GM03348 (cell line): ENCODE measurements at regions not wholly inside any gene's neighbourhood (a gene's known extent, or its start where the extent isn't known, plus 50 kb on each side); places are given as distances from the start of the nearest gene placed in this dataset.

Experiments
- DNase-seq: peaks from one replicate; pipeline ENCODE4 v3.0.0; 2012; ENCODE audit warnings: low spot score

DNA sequence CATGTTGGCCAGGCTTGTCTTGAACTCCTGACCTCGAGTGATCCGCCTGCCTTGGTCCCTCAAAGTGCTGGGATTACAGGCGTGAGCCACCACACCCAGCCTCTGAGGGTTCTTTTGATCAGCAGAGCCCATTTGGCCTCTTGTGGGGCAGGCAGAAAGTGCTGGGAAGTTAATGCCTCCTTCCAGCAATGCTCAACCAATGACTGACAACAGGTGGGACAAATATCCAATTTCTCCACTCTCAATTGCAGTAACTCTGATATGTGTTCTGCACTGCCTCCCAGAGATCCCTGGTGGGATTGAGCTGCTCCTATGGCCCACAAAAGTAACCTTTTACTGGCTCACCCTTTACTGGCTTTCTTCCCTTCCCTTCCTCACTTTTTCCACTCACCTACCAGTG, 79.9 kb upstream of the APC start:
- no peak for DNase-seq

DNA sequence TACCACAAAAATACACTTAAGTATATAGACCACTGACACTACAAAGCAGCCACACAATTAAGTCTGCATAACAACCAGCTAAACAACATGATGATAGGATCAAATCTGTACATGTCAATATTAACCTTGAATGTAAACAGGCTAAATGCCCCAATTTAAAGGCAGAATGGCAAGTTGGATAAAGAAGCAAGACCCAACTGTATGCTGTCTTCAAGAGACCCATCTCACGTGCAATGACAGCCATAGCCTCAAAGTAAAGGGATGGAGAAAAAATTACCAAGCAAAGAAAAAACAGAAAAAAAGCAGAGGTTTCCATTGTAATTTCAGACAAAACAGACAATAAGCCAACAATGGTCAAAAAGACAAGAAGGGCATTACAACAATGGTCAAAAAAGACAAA, 77.3 kb upstream of the APC start:
- DNase-seq = no peak

DNA sequence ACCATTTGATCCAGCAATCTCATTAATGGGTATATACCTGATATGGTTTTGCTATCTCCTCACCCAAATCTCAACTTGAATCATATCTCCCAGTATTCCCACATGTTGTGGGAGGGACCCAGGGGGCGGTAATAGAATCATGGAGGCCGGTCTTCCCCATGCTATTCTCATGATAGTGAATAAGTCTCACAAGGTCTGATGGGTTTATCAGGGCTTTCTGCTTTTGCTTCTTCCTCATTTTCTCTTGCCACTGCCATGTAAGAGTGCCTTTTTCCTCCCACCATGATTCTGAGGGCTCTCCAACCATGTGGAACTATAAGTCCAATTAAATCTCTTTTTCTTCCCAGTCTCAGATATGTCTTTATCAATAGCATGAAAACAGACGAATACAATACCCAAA, 74.5 kb upstream of the APC start:
- no peak for DNase-seq

DNA sequence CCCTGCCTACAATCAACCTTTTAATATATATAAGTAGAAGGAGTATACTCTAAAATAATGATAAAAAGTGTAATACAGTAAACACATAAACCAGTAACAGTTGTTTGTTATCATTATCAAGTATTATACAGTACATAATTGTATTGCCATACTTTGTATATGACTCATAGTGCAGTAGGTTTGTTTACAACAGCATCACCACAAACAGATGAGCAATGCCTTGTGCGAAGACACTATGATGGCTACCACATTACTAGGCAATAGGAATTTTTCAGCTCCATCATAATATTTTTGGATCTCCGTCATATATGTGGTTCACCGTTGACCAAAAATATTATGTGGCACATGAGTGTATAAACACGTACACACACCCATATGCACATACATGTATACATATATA, 69.7 kb upstream of the APC start:
- no peak for DNase-seq

DNA sequence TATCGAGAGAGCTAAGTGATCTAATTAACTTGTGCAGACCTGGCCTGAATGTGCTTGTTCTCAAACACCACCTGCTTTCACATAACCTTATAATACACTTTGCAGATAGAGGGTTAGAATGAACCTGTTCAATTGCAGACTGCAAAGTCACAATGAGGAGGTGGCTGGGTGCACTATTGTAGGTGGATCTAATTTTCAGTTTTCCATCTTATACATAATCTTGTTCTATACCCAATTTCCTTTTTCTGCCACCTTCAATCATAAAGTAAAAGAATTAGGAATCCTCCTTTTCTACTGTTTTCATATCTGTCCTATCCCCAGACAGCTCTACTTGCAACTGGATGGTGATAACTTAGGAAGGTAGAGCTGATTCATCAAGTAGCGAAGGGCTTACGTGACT, 68.8 kb upstream of the APC start:
- DNase-seq = no peak

DNA sequence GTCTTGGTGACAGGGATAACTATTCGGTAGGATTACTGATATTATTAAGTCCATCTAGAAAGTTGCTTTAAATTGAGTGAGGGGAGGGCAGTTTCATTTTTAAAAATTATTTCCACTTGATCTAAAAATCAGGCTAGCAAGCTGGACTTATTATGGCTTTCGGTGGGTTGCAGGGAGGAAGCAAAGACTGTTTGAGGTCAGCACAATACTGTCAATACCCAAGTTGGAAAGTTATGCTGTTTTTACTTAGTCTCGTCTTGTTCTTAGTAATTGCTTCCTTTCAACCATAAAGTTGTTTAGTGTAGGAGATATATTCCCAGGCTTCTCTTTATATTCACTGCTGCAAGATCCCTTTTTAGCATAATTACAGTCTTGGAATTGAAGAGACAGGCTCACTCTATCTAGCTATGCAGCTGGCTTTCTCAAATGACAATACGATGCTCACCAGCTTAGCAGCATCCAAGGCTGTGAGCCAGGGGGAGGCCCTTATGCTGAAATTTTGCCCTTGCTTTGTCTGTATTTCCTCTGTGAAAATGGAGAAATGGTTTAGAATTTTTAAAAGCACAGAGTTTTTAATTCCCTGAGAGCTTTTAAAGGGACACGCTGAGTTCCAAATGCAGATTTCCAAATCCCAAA, 68.2 kb upstream of the APC start:
- no peak for DNase-seq

DNA sequence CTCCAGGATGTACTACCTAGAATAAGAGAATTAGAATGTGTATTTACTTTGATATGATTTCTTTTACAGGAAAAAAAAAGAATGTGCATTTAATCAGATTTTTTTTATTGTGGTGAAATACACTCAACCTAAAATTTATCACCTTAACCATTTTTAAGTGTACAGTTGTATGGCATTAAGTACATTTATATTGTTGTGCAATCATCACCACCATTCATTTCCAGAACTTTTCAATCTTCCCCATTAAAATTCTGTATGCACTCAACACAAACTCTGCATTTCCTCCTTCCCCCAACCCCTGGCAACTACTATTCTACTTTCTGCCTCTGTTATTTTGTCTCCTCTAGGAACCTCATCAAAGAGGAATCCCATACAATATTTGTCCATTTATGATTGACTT, 66.0 kb upstream of the APC start:
- no peak for DNase-seq

DNA sequence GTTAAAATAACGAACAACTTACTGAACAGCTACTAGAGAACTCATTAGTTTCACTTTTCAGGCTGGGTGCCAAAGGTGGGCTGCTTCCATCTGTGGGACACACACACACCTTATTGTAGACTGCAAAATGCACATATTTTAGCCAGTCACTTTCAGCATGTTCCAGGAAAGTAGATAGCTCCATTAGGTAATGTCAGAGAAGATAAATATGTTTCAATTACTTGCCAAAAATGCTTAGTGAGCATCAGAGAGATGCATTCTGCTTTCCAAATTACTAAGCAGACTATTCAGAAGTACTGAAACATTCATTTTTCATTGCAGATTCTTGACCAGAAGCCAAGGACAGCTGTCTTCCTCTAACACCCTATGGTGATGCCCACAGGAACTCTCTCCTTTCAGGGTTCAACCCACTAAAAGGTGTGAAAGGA, 56.2 kb upstream of the APC start:
- peak; percentile 33 for DNase-seq

DNA sequence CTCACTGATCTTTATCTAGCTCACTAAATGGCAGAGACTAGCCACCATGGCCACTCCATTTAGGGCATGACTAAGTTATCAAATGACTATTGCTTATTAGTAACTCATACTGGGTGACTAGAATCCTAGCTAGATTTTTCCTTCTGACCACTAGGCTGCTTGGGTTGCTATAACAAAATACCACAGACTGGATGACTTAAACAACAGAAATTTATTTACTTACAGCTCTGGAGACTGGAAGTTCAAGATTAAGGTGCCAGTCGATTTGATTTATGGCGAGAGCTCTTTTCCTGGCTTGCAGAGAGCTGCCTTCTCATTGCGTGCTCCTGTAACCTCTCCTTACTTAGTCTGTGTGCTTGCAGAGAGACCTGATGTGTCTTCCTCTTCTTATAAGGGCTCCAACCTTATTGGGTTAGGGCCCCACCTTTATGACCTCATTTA, 55.0 kb upstream of the APC start:
- no peak for DNase-seq

DNA sequence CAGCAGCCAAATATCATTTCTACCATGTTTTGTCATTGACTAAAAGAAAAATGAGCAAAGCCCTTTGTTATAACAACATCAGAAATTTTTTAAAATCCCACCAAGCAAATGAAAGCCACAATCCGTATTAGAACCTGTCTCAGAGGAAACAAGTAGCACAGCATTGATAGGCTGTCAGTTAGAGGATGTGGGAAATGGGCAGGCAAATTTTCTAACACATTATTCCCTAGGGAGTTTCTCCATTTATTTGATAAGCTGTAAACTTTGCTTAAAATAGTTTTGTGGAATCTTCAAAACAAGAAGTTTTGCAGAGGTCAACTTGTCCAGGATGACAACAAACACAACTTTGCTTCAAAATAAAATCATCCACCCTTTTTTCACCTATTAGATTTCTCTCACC, 53.6 kb upstream of the APC start:
- no peak for DNase-seq

DNA sequence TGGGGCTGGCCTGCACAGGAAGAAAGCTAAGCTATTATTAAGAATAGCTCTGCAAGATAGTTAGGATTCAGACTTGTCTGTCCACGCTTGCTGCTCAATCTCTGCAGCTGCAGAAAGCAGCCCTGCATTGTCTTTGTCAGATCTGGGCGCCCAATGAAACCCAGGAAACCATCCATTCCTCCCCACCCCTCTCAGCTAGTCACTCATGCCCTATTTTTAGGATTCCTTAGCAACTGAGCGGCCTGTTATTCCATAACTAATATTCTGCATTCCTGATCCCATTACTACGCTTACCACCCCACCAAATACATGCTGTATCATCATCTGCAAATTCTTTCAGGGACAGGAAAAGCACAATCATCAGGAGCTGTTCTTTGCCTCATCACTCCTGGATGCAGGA, 52.9 kb upstream of the APC start:
- peak; percentile 84 for DNase-seq

DNA sequence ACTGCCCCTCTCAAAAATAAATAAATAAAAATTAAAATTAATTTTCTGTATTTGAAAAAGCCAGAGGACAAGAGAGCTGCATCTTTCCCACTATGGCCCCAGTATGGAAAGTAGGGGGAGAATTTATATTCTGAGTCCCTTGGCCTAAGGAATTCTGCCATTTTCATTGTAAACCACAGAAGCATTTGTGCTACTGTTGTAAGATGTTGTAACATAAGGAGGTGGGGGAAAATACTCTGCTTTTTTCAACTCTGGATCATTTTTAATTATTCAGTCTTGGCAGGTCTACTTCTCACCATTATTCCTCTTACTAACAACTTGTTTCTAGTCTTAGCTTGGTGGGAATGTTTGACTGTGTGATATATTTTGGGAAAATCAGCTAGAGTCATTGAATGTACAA, 52.3 kb upstream of the APC start:
- no peak for DNase-seq

DNA sequence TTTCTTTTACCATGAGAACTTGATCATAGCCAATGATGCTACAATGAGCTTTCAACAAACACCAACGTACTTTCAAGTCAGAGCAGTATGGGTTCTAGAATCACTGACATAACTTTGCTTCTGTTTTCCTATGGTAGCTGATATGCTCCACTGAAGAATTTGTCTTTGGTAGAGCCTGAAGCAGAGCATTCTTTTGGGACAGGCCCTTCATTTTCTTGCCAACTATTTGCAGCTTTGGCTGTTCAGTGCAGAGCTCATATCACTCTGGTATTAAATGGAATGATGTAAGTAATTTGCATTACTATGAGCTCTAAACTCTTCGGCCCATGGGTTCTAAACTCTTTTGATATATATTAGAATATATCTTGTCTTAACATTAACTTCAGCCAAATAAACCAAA, 51.8 kb upstream of the APC start:
- DNase-seq = peak; percentile 55

DNA sequence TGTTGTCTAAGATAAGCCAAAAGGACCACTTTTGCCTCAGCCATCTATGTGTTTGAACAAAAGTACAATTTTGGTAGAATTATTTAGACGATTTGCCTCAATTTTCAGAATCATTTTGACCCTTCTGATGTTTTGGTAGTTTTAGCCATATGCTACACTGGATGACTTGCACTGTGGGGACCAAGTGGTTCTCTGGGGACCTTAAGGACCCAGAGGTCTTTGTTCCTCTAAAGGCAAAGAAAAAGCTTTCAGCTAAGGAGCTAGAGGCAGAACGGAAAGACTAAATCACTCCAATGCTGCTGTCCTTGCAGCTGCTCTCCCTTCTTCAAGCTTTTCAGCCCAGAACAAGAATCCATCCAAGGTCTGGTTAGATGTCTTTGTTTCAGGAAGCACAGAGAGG, 51.0 kb upstream of the APC start:
- DNase-seq = no peak

DNA sequence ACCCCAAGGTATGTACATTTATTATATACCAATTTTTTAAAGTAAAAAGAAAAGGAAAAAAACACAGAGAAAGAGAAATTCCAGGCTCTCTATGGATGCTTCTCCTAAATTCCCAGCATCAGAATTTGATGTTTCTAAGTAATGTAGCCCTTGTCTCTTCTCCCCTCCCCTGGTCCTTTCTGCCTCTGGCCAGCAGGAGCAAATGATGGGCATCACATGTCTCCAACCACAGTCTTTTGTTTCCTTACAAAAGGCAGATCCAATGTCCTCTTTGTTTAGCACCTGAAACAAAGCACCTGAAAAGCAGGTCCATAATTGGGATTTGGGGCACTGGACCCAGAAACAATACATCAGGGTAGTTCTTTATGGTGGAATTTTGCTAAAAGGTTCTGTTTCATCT, 50.4 kb upstream of the APC start:
- DNase-seq = no peak
